ENCODE measurements at regions not wholly inside any gene's neighbourhood (a gene's known extent, or its start where the extent isn't known, plus 50 kb on each side); places are given as distances from the start of the nearest gene placed in this dataset.
"Not testable (repeated sequence)": the region's sequence is repeated elsewhere in the genome, so short reads cannot be mapped to it uniquely, and the experiment has no call there.

DNA sequence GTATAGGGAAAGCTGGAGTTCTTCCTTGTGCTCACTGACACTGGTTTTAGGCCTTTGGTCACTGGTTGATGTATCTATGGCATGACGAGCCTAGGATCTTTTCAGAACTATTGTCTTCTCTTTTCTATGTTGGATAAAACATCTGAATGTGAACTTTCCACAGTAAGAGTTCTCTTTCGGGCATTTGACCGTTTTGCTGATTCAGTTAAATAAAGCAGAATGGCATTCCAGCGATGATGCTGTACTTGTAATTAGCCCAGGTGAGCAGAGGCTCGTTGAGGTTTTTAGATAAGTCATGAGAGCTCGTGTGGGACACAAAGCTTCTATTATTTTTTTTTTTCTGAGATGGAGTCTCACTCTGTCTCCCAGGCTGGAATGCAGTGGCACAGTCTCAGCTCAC is 160.2 kb upstream of the DPP6 start:
- no peak for DNase-seq

GRCh38 chr7:153902862-153903261 is 149.3 kb upstream of the DPP6 start:
- no peak for DNase-seq

DNA sequence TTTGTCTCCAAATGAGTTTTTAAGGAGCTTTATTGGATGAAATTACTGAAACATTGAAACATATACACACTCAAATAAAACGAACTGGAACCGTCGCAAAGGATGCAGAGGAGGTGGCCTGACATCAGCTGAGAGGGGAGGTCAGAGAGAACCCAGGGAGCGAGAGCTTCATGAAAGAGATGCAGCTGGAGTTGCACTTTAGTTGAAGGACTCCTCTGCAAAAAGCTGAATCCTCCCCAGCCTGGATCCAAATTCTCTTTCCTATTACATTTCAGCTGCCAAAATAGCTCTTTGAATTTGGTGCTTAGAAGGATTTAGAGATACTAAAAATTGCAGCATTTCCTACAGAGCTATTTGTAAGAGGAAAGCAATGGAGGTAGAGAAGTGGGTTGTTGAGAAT is 140.0 kb upstream of the DPP6 start:
- DNase-seq = no peak

GRCh38 chr7:153920126-153920525 is 132.1 kb upstream of the DPP6 start:
- no peak for DNase-seq

- DNase-seq = no peak
Measured at GRCh38 chr7:153920897-153921296, 131.3 kb upstream of the DPP6 start.

- no peak for DNase-seq
Measured at GRCh38 chr7:153921408-153921807, 130.8 kb upstream of the DPP6 start.

- no peak for DNase-seq
Measured at GRCh38 chr7:153930696-153931095, 121.5 kb upstream of the DPP6 start.

DNA sequence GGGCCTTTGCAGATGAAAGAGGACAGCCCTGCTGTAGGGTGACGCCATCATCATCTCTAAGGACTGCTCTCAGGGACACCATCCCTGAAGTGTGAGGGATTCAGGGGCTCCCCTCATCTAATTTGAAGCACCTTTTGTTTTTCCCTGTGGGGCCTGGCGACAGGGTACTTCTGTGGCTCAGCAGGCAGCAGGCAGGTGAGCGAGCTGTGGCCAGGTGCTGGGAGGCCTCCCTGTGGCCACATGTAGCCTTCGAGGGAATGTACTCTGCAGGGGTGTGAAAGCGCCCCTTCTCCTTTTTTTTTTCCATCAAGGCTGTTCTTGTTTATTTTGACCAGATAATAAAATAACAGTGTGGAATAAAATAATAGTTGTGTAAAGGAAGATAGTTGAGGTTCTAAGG is 118.2 kb upstream of the DPP6 start:
- DNase-seq = no peak

DNA sequence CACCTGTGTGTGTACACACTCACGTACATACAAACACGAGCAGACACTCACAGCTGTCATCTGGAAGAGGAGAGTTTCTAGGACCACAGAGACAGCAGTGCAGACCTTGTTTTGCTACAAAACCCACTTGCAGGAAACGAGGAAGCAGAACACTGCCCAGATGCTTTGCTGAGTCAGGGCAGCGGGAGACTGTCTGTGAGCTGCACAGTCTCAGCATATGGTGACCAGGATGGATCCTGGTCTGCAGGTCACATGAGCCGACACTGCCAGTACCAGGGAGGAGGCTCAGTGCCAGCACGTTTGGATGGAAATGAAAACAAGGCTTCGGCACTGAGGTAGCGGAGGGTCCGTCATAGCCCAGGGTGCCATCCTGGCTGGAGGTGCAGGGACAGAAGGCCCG is 117.6 kb upstream of the DPP6 start:
- DNase-seq = no peak

DNA sequence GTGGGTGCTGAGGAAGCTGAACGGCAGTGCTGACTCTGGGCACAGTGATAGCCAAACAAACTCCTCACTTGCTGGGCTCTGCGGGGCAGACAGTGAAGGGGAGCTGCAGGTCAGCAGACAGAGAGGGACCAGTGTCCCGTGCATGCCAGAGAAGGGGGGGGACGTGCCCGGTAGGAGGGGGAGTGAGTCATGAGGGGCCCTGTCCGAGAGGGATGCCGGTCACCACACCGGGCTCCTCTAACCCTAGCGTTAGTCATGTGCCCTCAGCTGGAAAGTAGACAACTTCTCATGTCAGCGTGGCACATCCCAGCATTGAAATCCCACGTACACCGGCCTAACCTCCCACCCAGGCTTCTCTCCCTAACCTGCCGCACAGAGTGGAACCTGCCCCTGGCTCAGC is 117.1 kb upstream of the DPP6 start:
- no peak for DNase-seq

DNA sequence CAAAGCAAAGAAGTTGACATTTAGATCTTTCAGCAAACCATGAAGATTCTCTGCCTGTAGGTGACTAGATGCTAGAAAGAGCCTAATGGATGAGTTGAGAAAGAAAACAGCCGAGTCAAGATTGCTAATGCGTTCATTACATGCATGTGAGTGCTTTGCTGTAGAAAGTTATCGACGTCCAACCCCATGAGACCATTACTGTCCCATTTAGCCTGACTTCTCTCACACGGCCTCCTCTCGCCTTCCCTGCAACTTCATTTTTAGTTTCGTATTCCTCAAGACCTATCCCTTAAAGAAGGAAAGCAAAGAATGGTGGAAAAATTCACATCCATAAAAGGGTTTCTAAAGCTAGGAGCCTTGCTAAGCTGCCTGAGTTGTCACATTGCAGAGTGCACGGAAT is 113.7 kb upstream of the DPP6 start:
- no peak for DNase-seq

GRCh38 chr7:153939177-153939576 is 113.0 kb upstream of the DPP6 start:
- no peak for DNase-seq

- no peak for DNase-seq
Measured at GRCh38 chr7:153939654-153940053, 112.5 kb upstream of the DPP6 start.

DNA sequence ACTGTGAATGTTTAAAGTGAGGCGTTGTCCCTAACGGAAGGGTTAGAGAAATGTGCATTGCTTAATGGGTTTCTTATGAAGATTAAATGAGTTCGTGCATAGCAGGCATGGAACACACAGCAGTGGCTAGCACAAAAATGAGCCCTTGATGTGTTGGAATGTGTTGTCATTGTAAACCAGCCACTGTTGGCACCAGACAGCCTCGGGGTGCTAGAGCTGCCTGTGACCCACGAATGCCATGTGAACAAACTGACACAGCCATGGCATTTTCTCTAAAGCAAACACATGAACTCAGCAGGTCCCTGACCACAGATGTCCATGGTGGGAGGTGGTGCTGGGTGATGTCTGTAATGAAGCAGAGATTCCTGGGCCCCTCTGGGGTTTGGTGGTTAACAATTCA is 111.1 kb upstream of the DPP6 start:
- no peak for DNase-seq

DNA sequence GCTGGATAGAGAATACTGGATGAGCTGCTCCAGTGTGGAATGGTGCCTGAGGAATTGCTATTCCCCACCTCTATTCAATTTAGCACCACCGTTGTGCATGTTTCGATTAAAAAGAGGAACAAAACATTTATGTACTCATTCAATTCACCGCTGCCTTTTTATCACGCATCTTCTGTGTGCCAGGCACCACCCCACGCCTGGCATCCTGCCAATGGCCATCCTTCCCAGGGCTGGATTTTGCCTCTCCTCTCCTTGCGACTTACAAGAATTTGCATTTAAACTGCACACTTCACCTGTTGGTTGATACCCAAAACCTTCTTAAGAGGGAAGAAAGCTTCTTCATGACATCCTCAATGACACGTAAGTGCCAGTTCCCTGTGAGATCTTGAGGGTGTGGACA is 110.2 kb upstream of the DPP6 start:
- DNase-seq = no peak

DNA sequence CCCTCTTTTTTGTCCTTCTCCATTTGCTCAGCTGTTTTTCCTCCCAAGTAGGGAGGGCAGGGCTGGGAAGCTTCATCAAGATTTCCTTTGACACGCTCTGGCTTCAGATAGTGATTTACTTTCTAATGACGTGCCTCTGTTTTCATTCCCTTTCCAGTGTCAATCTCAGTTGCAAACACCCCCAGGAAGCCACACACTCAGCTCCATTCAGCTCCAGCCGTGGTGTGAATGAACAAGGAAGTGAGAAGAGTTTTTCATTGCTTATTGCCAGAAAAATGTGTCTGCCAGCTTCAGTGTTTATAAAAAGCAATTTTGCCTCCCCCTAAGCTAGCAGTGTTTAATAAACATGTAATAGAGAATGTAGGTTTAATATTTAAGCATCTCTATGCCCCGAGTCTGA is 108.7 kb upstream of the DPP6 start:
- DNase-seq = no peak

DNA sequence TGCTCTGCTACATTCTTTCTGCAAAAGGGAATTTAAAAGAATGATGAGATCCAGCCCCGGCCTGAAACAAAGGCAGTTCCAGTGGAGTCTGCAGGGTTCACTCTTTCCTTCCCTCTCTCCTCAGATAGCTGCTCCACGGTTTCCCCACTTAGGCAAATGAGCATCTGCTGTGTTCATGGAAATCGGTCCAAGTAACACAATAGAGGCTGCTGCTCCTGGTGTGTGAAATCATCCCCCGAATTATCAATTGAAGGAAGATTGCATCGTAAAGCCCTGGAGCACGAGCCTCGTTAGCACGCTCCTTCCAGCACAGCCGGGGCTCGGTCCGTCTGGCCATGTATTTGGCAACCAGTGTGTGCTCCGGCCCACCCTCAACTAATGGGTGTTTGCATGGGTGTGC is 108.3 kb upstream of the DPP6 start:
- DNase-seq = no peak

GRCh38 chr7:153948060-153948459 is 104.1 kb upstream of the DPP6 start:
- no peak for DNase-seq

DNA sequence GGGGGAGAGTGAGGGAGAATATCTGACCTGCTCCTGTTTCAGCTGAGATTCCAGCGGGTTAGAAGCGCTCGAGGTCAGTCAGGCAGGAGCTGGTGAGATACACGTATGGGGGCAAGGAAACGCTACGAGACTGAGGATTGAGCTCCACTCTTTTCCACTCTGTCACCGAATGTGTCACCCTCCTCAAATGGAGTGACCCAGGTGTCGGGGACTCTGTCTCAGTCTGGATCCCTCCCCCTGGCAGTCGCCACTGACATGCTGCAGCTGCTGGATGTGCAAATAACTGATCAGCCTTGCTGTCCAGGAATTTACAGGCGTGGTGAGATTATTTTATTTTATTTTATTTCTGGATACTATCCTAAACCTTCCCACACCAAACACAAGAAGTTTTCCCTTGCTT is 100.9 kb upstream of the DPP6 start:
- DNase-seq = no peak

DNA sequence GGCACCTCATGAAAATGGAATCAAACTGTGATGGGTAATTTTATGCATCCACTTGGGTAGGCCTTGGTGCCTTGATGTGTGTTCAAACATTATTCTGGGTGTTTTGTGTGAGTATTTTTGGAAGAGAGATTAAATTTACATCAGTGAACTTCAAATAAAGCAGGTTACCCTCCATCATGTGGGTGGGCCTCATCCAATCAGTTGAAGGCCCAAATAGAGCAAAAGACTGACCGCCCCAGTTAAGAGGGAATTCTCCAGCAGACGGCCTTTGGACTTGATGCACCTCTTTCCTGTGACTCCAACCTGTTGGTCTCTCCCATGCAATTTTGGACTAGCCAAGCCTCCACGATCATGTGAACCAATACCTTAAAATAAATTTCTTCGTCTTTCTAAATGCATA is 97.7 kb upstream of the DPP6 start:
- no peak for DNase-seq

GRCh38 chr7:153957677-153958076 is 94.5 kb upstream of the DPP6 start:
- DNase-seq = not testable (repeated sequence)

DNA sequence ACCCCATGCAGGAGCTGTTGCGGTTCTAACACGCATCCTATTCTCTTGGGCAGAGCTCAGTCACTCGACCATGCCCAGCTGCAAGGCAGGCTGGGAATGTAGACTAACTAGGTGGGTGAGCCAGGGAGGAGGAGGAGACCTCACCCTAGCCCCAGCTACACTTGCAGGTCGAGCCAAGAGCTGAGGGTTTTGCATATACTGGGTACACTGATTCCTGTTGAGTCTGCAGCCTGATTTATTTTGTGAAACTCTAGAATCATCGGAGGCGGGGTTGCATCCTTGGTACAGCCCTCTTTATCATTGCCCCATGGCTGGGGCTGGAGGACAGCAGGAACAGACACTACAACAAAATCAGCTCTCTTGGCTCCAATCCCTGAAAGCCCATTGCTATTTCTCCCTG is 93.8 kb upstream of the DPP6 start:
- not testable (repeated sequence) for DNase-seq

GRCh38 chr7:153958789-153959188 is 93.4 kb upstream of the DPP6 start:
- DNase-seq = not testable (repeated sequence)

GRCh38 chr7:153964481-153965112 is 87.6 kb upstream of the DPP6 start:
- DNase-seq = not testable (repeated sequence)

DNA sequence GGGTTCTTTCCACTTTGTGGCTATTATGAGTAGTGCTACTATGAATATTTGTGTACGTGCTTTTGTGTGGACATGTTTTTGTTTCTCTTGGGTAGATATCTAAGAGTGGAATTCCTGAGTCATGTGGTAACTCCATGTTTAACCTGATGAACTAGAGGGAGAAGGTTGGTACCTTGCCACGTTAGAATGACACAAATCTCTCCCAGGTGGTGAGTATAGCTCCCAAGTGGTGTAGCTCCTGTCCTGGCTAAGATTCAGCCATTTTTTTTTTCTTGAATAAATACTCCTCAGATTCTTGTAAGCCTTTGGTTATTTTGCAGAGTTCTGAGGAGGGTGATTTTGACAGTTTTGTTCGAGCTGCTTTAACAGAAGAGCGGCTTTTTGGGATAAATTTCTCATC is 83.2 kb upstream of the DPP6 start:
- DNase-seq = not testable (repeated sequence)

- DNase-seq = not testable (repeated sequence)
Measured at GRCh38 chr7:153974603-153975002, 77.6 kb upstream of the DPP6 start.

Measured in stimulated activated CD8-positive, alpha-beta memory T cell treated with anti-CD3 and anti-CD28 coated beads, Interleukin-4, amount 100 ng/mL, for 48 hours (primary cell).